ENCODE measurements at regions not wholly inside any gene's neighbourhood (a gene's known extent, or its start where the extent isn't known, plus 50 kb on each side); places are given as distances from the start of the nearest gene placed in this dataset.

DNA sequence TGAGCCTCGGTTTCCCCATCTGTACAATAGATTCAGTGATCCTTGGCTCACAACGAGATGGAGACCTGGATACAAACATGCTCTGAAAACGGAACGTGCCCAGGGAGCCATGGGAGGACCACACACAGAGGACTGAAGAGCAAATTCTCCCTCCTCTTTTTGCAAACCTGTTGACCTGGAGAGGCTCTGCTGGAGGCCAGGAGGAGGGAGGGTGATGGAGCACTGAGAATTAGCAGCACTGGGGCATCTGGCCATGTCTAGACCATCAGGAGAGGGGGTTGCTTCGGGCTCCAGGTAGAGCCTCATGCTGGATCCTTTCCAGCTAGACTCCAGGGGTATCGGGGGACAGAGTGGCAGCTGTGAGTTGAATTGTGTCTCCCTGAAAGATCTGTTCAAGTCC lies 97.4 kb upstream of the GPR26 start:
- no peaks in the 10 kb centered on the region for H3K4me1 Mint-ChIP-seq (ENCODE audit: low read depth)
- no peak for ATAC-seq
- H3K4me3 Mint-ChIP-seq: no peak overlapping the region
- no peaks in the 10 kb centered on the region for H3K9me3 Mint-ChIP-seq
- DNase-seq: no peak
- no peaks in the 10 kb centered on the region for H3K36me3 Mint-ChIP-seq (ENCODE audit: insufficient read depth)
- H3K27me3 Mint-ChIP-seq (ENCODE audit: low read depth): peaks cover 50% of the 10 kb centered on the region

DNA sequence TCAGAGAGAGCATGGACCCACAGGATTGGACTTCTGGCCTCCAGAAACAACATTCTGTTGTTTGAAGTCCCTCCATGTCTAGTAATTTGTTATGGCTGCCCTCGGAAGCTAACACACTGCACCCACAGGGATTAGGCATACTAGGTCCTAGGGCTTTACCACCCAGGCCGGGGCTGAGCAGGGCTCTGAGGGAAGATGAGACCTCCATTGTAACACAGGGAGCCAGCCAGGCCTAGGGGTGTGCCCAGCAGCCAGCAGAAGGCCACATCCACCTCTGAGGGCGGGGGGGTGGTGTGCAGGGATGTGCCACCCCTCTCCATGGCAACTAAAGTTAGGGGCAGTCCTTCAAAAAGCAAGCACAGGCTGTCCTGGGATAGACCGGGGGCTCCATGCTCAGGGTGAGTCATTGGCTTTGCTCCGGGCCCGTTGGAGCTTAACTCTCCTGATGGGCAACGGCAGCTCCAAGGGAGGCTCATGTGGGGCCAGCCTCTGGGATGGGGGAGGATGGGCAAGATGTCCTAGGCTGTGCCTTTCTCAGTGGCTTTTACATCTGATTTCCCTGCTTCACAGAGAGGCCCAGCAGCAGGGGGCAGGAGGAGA lies 96.6 kb upstream of the GPR26 start:
- no peak overlapping the region for H3K4me3 Mint-ChIP-seq
- H3K4me1 Mint-ChIP-seq (ENCODE audit: low read depth): no peaks in the 10 kb centered on the region
- H3K9me3 Mint-ChIP-seq: no peaks in the 10 kb centered on the region
- H3K36me3 Mint-ChIP-seq (ENCODE audit: insufficient read depth): no peaks in the 10 kb centered on the region
- no peak for ATAC-seq
- peaks cover 54% of the 10 kb centered on the region for H3K27me3 Mint-ChIP-seq (ENCODE audit: low read depth)
- no peak for DNase-seq

DNA sequence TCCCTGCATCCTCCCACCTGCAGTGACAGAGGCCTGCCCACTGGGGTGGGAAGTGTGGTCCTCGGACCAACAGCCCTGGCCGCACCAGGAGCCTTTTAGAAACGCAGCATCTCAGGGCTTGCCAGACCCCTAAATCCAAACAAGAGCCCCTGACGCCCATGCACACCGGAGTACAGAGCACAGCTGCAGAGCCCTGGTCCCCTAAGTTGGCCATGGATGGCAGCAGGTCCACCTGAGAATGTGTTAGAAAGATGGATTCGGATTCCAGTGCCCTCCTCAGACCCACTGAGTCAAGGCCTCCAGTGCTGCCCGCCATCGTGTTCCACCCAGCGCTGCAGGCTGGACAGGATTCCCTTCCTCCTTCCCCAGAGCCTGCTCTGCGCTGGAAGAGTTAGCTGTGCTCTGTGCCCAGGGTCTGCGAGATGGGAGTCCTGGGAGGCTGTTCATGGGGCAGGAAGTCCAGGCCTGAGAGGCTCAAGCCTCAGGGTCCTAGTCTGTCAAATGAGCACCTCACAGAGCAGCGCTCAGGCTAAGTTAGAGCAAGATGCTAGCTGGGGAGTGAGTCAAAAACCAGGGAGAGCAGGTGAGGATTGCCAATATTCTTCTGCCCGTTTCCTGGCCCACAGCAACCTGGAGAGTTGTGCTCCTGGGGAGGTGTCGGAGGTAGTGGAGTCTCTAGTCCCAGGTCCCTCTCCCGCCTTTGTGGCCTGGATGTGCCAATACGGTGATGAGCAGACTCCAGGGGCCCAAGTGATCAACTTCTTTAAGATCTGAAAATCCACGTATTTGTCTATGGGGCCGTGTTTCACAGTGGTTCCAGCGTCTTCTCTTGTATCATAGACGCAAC lies 95.9 kb upstream of the GPR26 start:
- Mint-ChIP-seq H3K27me3 (ENCODE audit: low read depth) (peaks cover 55% of the 10 kb centered on the region), H3K36me3 (ENCODE audit: insufficient read depth) (no peaks in the 10 kb centered on the region)

GRCh38 chr10:123570898-123571515 lies 95.1 kb upstream of the GPR26 start:
- ATAC-seq (no peak), DNase-seq (no peak)
- no peaks in the 10 kb centered on the region for H3K4me1 Mint-ChIP-seq (ENCODE audit: low read depth)
- H3K36me3 Mint-ChIP-seq (ENCODE audit: insufficient read depth): no peaks in the 10 kb centered on the region
- no peaks in the 10 kb centered on the region for H3K9me3 Mint-ChIP-seq
- H3K27me3 Mint-ChIP-seq (ENCODE audit: low read depth): peaks cover 53% of the 10 kb centered on the region
- no peak overlapping the region for H3K4me3 Mint-ChIP-seq

More for the DNA sequence above, 95.9 kb upstream of the GPR26 start:
- ATAC-seq (no peak), DNase-seq (no peak)
- Mint-ChIP-seq H3K9me3 (no peaks in the 10 kb centered on the region), H3K4me1 (ENCODE audit: low read depth) (no peaks in the 10 kb centered on the region), H3K4me3 (no peak overlapping the region)

DNA sequence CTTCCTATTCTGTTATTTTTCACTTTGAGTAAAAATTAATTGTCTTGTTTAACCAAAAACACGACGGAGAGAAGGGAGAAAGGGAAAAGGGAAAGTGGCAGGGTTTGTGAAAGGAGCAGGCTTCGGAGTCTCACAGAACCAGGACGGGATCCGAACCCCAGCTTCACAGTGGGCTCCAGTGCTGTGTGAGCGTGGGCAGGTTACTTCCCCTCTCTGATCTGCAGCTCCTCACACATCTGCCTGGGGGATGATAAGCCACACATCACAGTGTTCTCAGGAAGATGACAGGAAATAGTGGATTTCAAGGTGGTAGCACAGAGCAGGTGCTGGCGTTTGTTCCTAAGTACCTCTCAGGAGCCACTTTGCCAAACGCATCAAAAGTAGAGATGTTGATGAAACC lies 94.2 kb upstream of the GPR26 start:
- no peak overlapping the region for H3K4me3 Mint-ChIP-seq
- no peak for DNase-seq
- ATAC-seq: no peak
- no peaks in the 10 kb centered on the region for H3K9me3 Mint-ChIP-seq
- H3K27me3 Mint-ChIP-seq (ENCODE audit: low read depth): peaks cover 50% of the 10 kb centered on the region
- no peaks in the 10 kb centered on the region for H3K36me3 Mint-ChIP-seq (ENCODE audit: insufficient read depth)
- H3K4me1 Mint-ChIP-seq (ENCODE audit: low read depth): no peaks in the 10 kb centered on the region

DNA sequence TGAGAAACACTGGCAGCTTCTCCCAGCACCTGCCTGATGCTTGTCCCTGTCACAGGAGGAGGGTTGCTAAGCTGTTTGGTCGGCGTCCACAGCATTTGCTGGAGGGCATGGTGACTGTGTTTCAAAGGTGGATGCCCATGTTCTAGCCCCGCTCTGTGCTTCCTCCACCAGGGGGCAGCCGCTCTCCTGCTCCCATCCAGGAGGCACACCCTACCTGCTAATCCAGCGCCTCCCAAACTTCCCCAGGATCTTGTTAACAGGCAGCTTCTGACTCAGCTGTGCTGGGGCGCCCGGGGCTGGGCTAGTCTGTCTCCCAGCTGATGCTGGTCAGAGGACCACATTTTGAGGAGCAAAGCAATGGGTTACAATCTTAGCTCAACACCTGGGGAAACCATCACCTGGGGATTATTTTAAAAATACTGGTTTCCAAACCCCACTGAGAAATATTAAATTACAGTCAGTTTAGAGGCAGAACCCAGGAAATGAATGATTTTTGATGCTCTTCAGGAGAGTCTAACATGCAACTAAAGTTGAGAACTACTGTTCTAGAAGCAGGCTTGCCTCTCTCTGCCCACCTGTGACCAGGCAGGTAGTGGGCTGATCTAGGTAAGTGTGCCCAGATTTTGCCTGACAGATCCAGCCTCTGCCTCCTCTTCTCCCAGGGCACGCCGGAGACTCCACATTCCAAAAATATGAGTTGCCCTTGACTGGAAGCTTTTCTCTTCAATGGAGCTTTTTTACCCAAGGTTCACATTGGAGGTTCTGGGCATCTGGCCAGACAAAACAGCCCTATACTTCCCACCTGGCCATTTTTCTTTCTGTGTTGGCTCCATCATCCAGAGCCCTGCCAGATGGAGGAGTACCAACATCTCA lies 92.7 kb upstream of the GPR26 start:
- Mint-ChIP-seq H3K4me1 (ENCODE audit: low read depth) (no peaks in the 10 kb centered on the region), H3K4me3 (no peak overlapping the region), H3K36me3 (ENCODE audit: insufficient read depth) (no peaks in the 10 kb centered on the region), H3K27me3 (ENCODE audit: low read depth) (peaks cover 37% of the 10 kb centered on the region), H3K9me3 (no peaks in the 10 kb centered on the region)
- ATAC-seq (peak in 1 of 2 donors; percentile 59), DNase-seq (peak; percentile 9)

DNA sequence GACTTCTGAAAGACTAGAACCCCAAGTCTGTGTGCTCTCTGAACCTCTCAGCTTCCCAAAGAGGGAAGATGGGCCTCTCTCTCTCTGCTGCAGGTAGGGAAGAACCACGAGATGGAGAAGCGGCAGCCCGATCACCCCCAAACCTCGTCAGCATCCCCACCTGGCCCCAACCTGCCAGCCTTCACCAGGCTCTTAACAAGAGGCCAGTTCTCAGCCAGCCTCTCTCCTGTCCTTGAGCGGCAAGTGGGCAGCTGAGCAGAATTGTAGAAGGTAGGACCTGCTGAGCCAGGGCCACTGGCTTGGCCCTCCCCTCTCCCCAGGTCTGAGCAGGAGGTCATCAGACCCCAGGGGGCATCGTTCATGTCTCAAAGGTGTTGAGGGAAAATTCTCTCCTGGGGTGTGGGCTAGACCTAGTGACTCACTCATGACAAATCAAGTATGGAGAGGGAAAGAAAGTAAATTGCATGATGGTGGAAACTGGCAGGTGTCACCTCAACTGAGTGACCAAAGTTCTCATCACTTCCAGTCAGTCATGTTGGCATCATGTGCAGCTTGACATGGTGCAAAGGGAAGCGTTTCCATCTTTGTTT lies 92.0 kb upstream of the GPR26 start:
- no peaks in the 10 kb centered on the region for H3K9me3 Mint-ChIP-seq
- peaks cover 35% of the 10 kb centered on the region for H3K27me3 Mint-ChIP-seq (ENCODE audit: low read depth)
- ATAC-seq (no peak), DNase-seq (no peak)
- H3K36me3 Mint-ChIP-seq (ENCODE audit: insufficient read depth): no peaks in the 10 kb centered on the region
- H3K4me3 Mint-ChIP-seq: no peak overlapping the region
- no peaks in the 10 kb centered on the region for H3K4me1 Mint-ChIP-seq (ENCODE audit: low read depth)

GRCh38 chr10:123575105-123575504 lies 91.0 kb upstream of the GPR26 start:
- H3K4me1 Mint-ChIP-seq (ENCODE audit: low read depth): no peaks in the 10 kb centered on the region
- no peak for ATAC-seq

GRCh38 chr10:123576706-123577105 lies 89.4 kb upstream of the GPR26 start:
- ATAC-seq (no peak), DNase-seq (no peak)
- Mint-ChIP-seq H3K4me1 (ENCODE audit: low read depth) (no peaks in the 10 kb centered on the region), H3K4me3 (no peak overlapping the region), H3K9me3 (no peaks in the 10 kb centered on the region), H3K36me3 (ENCODE audit: insufficient read depth) (no peaks in the 10 kb centered on the region), H3K27me3 (ENCODE audit: low read depth) (peaks cover 28% of the 10 kb centered on the region)

More at GRCh38 chr10:123575105-123575504, 91.0 kb upstream of the GPR26 start:
- Mint-ChIP-seq H3K36me3 (ENCODE audit: insufficient read depth) (no peaks in the 10 kb centered on the region), H3K27me3 (ENCODE audit: low read depth) (peaks cover 32% of the 10 kb centered on the region), H3K9me3 (no peaks in the 10 kb centered on the region), H3K4me3 (no peak overlapping the region)
- DNase-seq: no peak

DNA sequence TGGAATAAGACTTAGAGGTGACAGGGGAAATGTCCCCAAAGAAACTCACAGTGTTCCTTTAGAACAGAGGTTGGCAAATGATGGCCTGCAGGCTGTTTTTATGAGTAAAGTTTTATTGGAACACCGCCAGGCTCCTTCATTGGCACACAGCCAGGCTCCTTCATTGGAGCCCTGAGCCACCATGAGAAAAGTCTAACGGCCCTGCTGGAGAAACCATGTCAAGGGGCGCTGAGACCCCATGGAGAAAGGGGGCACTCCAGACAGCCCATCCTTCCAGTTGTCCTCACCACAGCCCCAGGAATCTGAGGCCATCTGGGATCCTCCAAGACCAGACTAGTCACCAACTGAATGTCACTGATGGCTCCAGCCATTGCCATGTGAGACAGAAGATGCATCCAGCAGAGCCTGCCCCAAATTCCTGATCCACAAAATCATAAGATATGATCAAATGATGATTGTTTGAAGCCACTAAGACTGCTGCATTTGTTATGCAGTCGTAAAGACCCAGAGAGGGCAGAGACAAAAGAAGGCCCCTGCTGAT lies 88.2 kb upstream of the GPR26 start:
- no peaks in the 10 kb centered on the region for H3K9me3 Mint-ChIP-seq
- no peaks in the 10 kb centered on the region for H3K36me3 Mint-ChIP-seq (ENCODE audit: insufficient read depth)
- no peak for ATAC-seq
- H3K27me3 Mint-ChIP-seq (ENCODE audit: low read depth): peaks cover 29% of the 10 kb centered on the region
- H3K4me3 Mint-ChIP-seq: no peak overlapping the region
- H3K4me1 Mint-ChIP-seq (ENCODE audit: low read depth): no peaks in the 10 kb centered on the region
- DNase-seq: no peak

DNA sequence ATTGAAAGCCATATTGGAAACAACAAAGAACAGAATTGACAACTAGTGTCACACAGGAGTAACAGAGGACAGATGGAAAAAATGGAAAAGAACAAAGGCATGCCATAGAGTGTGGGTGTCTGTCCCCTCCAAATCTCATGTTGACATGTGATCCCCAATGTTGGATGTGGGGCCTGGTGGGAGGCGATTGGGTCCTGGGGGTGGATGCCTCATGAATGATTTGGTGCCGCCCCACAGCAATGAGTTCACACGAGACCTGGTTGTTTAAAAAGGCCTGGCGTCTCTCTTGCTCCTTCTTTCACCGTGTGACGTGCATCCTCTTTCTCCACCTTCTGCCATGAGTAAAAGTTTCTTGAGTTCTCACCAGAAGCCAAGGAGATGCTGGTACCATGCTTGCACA lies 87.4 kb upstream of the GPR26 start:
- Mint-ChIP-seq H3K4me3 (no peak overlapping the region), H3K36me3 (ENCODE audit: insufficient read depth) (no peaks in the 10 kb centered on the region), H3K4me1 (ENCODE audit: low read depth) (no peaks in the 10 kb centered on the region), H3K9me3 (no peaks in the 10 kb centered on the region), H3K27me3 (ENCODE audit: low read depth) (peaks cover 32% of the 10 kb centered on the region)
- ATAC-seq (no peak), DNase-seq (no peak)

GRCh38 chr10:123579675-123580074 lies 86.5 kb upstream of the GPR26 start:
- Mint-ChIP-seq H3K9me3 (no peaks in the 10 kb centered on the region), H3K4me3 (no peak overlapping the region), H3K36me3 (ENCODE audit: insufficient read depth) (no peaks in the 10 kb centered on the region), H3K4me1 (ENCODE audit: low read depth) (no peaks in the 10 kb centered on the region), H3K27me3 (ENCODE audit: low read depth) (peaks cover 33% of the 10 kb centered on the region)
- DNase-seq (no peak), ATAC-seq (no peak)

DNA sequence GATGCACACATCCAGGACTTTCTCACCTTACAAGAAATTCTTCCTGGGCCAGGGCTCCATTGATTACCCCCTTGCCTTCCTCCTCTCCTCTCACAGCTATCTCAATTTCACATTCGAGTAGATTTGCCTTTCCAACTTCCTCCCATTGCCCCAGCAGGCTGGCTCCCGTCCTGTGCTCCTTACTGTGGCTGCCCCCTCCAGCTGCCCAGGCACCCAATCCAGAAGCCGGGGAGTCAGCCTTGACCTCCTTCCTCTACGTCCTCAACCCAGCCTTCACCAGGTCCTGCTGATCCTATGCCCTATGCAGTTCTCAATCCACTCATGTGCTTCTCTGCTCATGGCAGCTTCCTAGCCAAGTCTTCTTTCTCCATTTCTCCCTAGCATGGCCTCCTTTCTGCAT lies 85.7 kb upstream of the GPR26 start:
- Mint-ChIP-seq H3K27me3 (ENCODE audit: low read depth) (peaks cover 41% of the 10 kb centered on the region), H3K4me3 (no peak overlapping the region), H3K36me3 (ENCODE audit: insufficient read depth) (no peaks in the 10 kb centered on the region), H3K4me1 (ENCODE audit: low read depth) (no peaks in the 10 kb centered on the region), H3K9me3 (no peaks in the 10 kb centered on the region)
- DNase-seq (no peak), ATAC-seq (no peak)

DNA sequence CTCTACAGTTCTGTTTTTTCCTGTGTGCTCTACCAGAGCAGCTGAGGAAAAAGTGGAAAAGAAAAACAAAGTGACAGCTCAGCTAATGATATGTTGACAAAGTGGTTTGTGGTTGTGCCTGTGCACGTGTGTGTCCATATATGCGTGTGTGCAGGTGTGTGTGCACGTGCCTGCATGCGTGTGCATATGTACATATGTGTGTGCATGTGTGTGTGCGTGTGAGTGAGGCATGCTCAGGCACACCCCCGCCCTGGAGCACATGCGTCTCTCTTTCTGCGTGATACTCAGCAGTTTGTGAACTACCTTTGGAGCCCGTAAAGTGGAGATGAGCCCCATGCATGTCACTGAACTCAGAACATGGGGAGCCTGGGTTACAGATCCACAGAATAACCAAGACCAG lies 84.5 kb upstream of the GPR26 start:
- H3K36me3 Mint-ChIP-seq (ENCODE audit: insufficient read depth): no peaks in the 10 kb centered on the region
- no peaks in the 10 kb centered on the region for H3K9me3 Mint-ChIP-seq
- DNase-seq (no peak), ATAC-seq (no peak)
- no peaks in the 10 kb centered on the region for H3K4me1 Mint-ChIP-seq (ENCODE audit: low read depth)
- H3K27me3 Mint-ChIP-seq (ENCODE audit: low read depth): peaks cover 37% of the 10 kb centered on the region
- H3K4me3 Mint-ChIP-seq: no peak overlapping the region

Data from activated T-cell treated with anti-CD3 and anti-CD28 coated beads, Interleukin-2, amount 50 U/mL, for 4 hours (primary cell).